ENCODE measurements at regions not wholly inside any gene's neighbourhood (a gene's known extent, or its start where the extent isn't known, plus 50 kb on each side); places are given as distances from the start of the nearest gene placed in this dataset.
"Not testable (repeated sequence)": the region's sequence is repeated elsewhere in the genome, so short reads cannot be mapped to it uniquely, and the experiment has no call there.

DNA sequence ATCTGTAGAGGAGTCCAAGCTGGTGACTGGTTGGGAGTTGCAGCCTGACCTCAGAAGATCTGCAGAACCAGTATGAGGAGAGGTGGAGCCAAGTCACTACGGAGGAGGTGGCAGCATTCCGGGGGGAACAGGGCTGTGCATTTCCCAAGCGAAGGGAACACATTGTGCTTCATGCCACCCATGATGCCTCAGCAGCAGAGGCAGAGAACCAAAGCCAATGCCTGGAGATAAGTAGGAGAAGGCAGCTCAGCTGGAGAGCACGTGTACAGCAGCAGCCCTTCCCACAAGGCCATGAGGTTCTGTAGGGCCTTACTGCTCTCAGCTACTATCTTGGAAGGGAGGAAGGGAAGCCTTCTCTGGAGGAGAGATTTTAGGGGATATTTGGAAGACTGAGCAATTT, 67.2 kb upstream of the LRPPRC start:
- no peak for DNase-seq (ENCODE audit: low spot score)
- Mint-ChIP-seq H3K4me3 (ENCODE audit: unreplicated experiment) (no peak overlapping the region), H3K9me3 (ENCODE audit: low read depth) (no peaks in the 10 kb centered on the region), H3K27ac (ENCODE audit: unreplicated experiment) (no peak overlapping the region), H3K36me3 (ENCODE audit: low read depth) (no peaks in the 10 kb centered on the region), H3K27me3 (ENCODE audit: low read depth) (peaks cover 18% of the 10 kb centered on the region), H3K4me1 (ENCODE audit: low read depth) (no peaks in the 10 kb centered on the region)
- TF ChIP-seq, protein P1, sequence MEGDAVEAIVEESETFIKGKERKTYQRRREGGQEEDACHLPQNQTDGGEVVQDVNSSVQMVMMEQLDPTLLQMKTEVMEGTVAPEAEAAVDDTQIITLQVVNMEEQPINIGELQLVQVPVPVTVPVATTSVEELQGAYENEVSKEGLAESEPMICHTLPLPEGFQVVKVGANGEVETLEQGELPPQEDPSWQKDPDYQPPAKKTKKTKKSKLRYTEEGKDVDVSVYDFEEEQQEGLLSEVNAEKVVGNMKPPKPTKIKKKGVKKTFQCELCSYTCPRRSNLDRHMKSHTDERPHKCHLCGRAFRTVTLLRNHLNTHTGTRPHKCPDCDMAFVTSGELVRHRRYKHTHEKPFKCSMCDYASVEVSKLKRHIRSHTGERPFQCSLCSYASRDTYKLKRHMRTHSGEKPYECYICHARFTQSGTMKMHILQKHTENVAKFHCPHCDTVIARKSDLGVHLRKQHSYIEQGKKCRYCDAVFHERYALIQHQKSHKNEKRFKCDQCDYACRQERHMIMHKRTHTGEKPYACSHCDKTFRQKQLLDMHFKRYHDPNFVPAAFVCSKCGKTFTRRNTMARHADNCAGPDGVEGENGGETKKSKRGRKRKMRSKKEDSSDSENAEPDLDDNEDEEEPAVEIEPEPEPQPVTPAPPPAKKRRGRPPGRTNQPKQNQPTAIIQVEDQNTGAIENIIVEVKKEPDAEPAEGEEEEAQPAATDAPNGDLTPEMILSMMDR (IDR thresholded peaks at IDR 0.05), result no peak

DNA sequence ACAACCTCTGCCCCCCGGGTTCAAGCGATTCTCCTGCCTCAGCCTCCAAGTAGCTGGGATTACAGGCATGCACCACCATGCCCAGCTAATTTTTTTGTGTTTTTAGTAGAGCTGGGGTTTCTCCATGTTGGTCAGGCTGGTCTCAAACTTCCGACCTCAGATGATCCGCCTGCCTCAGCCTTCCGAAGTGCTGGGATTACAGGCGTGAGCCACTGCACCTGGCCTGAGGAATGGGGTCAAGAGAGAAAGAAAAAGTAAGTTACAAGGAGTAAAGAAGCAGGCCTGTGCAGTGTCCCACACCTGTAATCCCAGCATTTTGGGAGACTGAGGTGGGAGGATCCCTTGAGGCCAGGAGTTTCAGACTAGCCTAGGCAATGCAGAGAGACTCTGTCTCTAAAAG, 68.5 kb upstream of the LRPPRC start:
- H3K9me3 Mint-ChIP-seq (ENCODE audit: low read depth); H3K4me1 Mint-ChIP-seq (ENCODE audit: low read depth); H3K4me3 Mint-ChIP-seq (ENCODE audit: unreplicated experiment); H3K36me3 Mint-ChIP-seq (ENCODE audit: low read depth); H3K27ac Mint-ChIP-seq (ENCODE audit: unreplicated experiment); DNase-seq (ENCODE audit: low spot score): not testable (repeated sequence)
- peaks cover 18% of the 10 kb centered on the region for H3K27me3 Mint-ChIP-seq (ENCODE audit: low read depth)

DNA sequence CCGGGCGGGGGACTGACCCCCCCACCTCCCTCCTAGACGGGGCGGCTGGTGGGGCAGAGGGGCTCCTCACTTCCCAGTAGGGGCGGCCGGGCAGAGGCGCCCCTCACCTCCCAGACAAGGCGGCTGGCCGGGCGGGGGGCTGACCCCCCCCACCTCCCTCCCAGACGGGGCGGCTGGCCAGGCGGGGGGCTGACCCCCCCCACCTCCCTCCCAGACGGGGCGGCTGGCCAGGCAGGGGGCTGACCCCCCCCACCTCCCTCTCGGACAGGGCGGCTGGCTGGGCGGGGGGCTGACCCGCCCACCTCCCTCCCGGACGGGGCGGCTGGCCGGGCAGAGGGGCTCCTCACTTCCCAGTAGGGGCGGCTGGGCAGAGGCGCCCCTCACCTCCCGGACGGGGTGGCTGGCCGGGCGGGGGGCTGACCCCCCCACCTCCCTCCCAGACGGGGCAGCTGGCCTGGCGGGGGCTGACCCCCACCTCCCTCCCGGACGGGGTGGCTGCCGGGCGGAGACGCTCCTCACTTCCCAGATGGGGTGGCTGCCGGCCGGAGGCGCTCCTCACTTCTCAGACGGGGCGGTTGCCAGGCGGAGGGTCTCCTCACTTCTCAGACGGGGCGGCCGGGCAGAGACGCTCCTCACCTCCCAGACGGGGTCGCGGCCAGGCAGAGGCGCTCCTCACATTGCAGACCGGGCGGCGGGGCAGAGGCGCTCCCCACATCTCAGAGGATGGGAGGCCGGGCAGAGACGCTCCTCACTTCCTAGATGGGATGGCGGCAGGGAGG, 71.4 kb upstream of the LRPPRC start:
- H3K27me3 Mint-ChIP-seq (ENCODE audit: low read depth), result peaks cover 11% of the 10 kb centered on the region
- DNase-seq (ENCODE audit: low spot score); H3K9me3 Mint-ChIP-seq (ENCODE audit: low read depth); H3K27ac Mint-ChIP-seq (ENCODE audit: unreplicated experiment); H3K4me1 Mint-ChIP-seq (ENCODE audit: low read depth); H3K4me3 Mint-ChIP-seq (ENCODE audit: unreplicated experiment); H3K36me3 Mint-ChIP-seq (ENCODE audit: low read depth): not testable (repeated sequence)

DNA sequence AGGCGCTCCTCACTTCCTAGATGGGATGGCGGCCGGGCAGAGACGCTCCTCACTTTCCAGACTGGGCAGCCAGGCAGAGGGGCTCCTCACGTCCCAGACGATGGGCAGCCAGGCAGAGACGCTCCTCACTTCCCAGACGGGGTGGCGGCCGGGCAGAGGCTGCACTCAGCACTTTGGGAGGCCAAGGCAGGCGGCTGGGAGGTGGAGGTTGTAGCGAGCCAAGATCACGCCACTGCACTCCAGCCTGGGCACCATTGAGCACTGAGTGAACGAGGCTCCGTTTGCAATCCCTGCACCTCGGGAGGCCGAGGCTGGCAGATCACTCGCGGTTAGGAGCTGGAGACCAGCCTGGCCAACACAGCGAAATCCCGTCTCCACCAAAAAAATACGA, 72.0 kb upstream of the LRPPRC start:
- H3K27me3 Mint-ChIP-seq (ENCODE audit: low read depth), result peaks cover 10% of the 10 kb centered on the region
- not testable (repeated sequence) for H3K9me3 Mint-ChIP-seq (ENCODE audit: low read depth); H3K36me3 Mint-ChIP-seq (ENCODE audit: low read depth); DNase-seq (ENCODE audit: low spot score); H3K4me1 Mint-ChIP-seq (ENCODE audit: low read depth); H3K27ac Mint-ChIP-seq (ENCODE audit: unreplicated experiment); H3K4me3 Mint-ChIP-seq (ENCODE audit: unreplicated experiment)

DNA sequence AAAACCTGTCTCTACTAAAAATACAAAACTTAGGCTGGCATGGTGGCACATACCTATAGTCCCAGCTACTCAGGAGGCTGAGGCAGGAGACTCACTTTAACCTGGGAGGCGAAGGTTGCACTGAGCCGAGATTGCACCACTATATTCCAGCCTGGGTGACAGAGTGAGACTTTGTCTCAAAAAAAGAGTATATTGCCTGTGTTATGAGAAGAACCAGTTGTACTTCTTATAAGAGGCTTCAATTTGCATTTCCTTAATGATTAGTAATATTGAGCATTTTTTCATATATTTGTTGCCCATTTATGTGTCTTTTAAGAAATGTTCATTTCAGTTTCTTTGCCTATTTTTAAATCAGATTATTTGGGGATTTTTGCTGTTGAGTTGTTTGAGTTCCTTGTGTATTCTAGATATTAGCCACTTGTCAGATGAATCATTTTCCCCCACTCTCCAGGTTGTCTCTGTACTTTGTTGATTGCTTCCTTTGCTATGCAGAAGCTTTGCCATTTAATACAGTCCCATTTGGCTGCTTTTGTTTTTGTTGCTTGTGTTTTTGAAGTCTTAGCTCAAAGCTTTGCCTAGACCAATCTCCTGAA, 75.8 kb upstream of the LRPPRC start:
- H3K27me3 Mint-ChIP-seq (ENCODE audit: low read depth), result peaks cover 2% of the 10 kb centered on the region
- no peaks in the 10 kb centered on the region for H3K36me3 Mint-ChIP-seq (ENCODE audit: low read depth)
- H3K9me3 Mint-ChIP-seq (ENCODE audit: low read depth), result no peaks in the 10 kb centered on the region
- peaks cover 5% of the 10 kb centered on the region for H3K4me1 Mint-ChIP-seq (ENCODE audit: low read depth)
- TF ChIP-seq, protein P1 (IDR thresholded peaks at IDR 0.05), result no peak
- H3K4me3 Mint-ChIP-seq (ENCODE audit: unreplicated experiment), result no peak overlapping the region
- H3K27ac Mint-ChIP-seq (ENCODE audit: unreplicated experiment), result no peak overlapping the region
- DNase-seq (ENCODE audit: low spot score), result no peak

DNA sequence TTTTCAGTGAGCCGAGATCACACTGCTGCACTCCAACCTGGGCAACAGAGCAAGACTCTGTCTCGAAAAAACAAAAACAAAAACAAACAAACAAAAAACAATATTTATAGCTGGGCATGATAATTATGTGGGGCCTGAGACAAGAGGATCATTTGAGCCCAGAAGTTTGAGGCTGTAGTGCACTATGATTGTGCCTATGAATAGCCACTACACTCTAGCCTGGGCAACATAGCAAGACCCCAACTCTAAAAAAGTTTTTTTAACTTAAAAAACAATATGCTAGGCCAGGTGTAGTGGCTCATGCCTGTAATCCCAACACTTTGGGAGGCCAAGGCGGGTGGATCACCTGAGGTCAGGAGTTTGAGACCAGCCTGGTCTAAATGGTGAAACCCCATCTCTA, 77.9 kb upstream of the LRPPRC start:
- not testable (repeated sequence) for H3K36me3 Mint-ChIP-seq (ENCODE audit: low read depth); H3K4me1 Mint-ChIP-seq (ENCODE audit: low read depth); H3K9me3 Mint-ChIP-seq (ENCODE audit: low read depth); H3K27me3 Mint-ChIP-seq (ENCODE audit: low read depth); H3K27ac Mint-ChIP-seq (ENCODE audit: unreplicated experiment); DNase-seq (ENCODE audit: low spot score); H3K4me3 Mint-ChIP-seq (ENCODE audit: unreplicated experiment)

DNA sequence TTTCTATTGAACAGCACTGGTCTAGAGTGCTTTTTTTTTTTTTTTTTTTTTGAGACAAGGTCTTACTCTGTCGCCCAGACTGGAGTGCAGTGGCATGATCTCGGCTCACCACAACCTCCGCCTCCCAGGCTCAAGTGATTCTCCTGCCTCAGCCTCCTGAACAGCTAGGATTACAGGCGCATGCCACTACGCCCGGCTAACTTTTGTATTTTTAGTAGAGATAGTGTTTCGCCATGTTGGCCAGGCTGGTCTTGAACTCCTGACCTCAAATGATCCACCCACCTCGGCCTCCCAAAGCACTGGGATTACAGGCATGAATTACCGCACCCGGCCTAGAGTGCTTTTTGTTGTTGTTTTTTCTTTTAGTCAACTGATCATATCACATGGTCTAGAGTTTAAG, 79.0 kb upstream of the LRPPRC start:
- not testable (repeated sequence) for H3K36me3 Mint-ChIP-seq (ENCODE audit: low read depth); H3K4me1 Mint-ChIP-seq (ENCODE audit: low read depth); H3K27ac Mint-ChIP-seq (ENCODE audit: unreplicated experiment); H3K4me3 Mint-ChIP-seq (ENCODE audit: unreplicated experiment); DNase-seq (ENCODE audit: low spot score); H3K27me3 Mint-ChIP-seq (ENCODE audit: low read depth); H3K9me3 Mint-ChIP-seq (ENCODE audit: low read depth)

DNA sequence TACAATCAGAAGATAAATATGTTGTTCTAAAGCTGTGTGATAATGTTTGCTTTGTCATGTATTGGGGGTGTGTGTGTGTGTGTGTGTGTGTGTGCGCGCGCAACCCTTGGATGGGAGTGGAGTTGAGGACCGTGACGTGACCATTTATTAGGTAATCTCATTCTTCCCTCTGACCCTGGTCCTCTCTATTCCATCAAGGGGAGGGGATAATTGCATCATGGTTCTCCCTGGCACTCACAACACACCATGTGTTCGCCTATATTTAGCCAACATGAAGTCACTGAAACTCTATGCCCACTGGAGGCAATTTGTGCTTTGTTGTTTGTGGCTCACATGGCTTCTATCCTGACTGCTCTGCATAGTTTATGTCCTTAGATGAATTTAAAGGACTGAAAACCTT, 79.8 kb upstream of the LRPPRC start:
- DNase-seq (ENCODE audit: low spot score), result no peak
- Mint-ChIP-seq H3K27ac (ENCODE audit: unreplicated experiment) (no peak overlapping the region), H3K9me3 (ENCODE audit: low read depth) (no peaks in the 10 kb centered on the region), H3K36me3 (ENCODE audit: low read depth) (no peaks in the 10 kb centered on the region), H3K4me3 (ENCODE audit: unreplicated experiment) (no peak overlapping the region), H3K4me1 (ENCODE audit: low read depth) (peaks cover 5% of the 10 kb centered on the region), H3K27me3 (ENCODE audit: low read depth) (no peaks in the 10 kb centered on the region)
- TF ChIP-seq, protein P1 (IDR thresholded peaks at IDR 0.05), result no peak

All from chondrocyte (in vitro differentiated cells).